ENCODE measurements at regions not wholly inside any gene's neighbourhood (a gene's known extent, or its start where the extent isn't known, plus 50 kb on each side); places are given as distances from the start of the nearest gene placed in this dataset.

DNA sequence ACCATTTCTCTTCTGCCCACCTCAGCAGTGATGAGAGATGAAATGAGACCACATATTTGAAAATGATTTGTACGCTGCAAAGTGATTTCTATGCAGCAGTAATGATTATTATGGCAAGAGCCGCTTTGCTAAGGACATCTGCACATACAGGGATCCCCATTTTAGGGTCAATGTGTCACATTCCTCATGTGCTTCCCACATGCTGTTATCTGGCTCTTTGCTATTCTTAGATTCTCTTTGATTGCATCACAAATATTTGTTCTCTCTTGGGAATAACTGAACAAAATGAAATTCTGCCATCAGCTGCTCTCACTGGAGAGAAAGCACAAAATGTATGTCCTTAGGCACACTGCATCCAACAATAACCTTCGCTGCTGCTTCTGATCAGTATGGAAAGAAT is 209.5 kb upstream of the IPO5 start:
- no peak for ATAC-seq
- TF ChIP-seq ZNF133 (CRISPR knock-in tag; IDR thresholded peaks at IDR 0.05) (no peak), ZNF311 (CRISPR knock-in tag; IDR thresholded peaks at IDR 0.05) (no peak)
- no TSS peak for BruUV-seq (replicated peaks)
- Histone ChIP-seq H2AFZ (ENCODE audit: low read depth, low read length) (no peak overlapping the region), H3K36me3 (ENCODE audit: control insufficient read depth, insufficient read depth, low read length) (no peaks in the 10 kb centered on the region), H3K79me2 (ENCODE audit: control insufficient read depth, insufficient read depth, low read length) (no peaks in the 10 kb centered on the region), H3K4me2 (ENCODE audit: insufficient read depth, low read length) (no peak overlapping the region), H3K27me3 (ENCODE audit: control insufficient read depth in 2 of 2, insufficient read depth in 2 of 2, low read length in 2 of 2) (no peaks in the 10 kb centered on the region), H3K4me1 (replicated peaks in 1 of 2; ENCODE audit: control insufficient read depth in 2 of 2, insufficient read depth in 2 of 2, low read length in 2 of 2) (no peaks in the 10 kb centered on the region), H4K20me1 (replicated peaks; ENCODE audit: control insufficient read depth, insufficient read depth, low read length) (no peaks in the 10 kb centered on the region), H3K4me3 (no peak overlapping the region), H3K9me1 (ENCODE audit: control insufficient read depth, insufficient read depth, low read length) (no peaks in the 10 kb centered on the region), H3K9me3 (replicated peaks; ENCODE audit: control insufficient read depth, insufficient read depth, low read depth, low read length) (no peaks in the 10 kb centered on the region), H3K27ac (ENCODE audit: extremely low read depth, low read depth, low read length) (no peak overlapping the region), H3K9ac (ENCODE audit: insufficient read depth in 1 of 2, low read depth in 2 of 2, low read length in 2 of 2) (no peak overlapping the region)
- intact Hi-C loops (cut with micrococcal nuclease): no loop called here
- in situ Hi-C loops (cut with MboI): no loop called here
- POLR2A ChIA-PET: no interaction called here
- CTCF ChIA-PET (ENCODE audit: low intra/inter-chr PET ratio): no interaction called here
- no peak for DNase-seq (ENCODE audit: extremely low read depth in 1 of 4, low spot score in 3 of 4)
- 0% methylated on average over 3 of the region's 3 CpGs for WGBS (ENCODE audit: insufficient coverage, low coverage, missing lambda C conversion rate)
- no peak for FAIRE-seq

DNA sequence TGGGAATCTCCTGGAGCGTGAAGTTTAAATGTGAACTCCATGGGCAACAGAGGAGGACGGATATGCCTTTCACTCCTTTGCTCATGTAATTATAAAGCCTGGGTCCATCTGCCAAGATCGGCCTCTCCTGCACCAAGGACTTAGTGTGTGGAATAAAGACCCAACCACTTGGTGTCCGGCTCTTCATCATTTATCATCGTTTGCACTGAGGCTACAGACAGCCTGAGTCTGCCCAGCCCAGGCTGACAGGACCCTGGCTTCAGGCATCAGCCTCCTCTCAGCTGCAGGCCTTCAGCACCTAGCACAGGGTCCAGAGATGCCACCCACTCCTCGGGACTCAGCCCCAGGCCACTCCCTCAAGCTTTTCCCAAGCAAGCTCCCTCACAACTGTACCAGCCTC is 206.8 kb upstream of the IPO5 start:
- intact Hi-C loops (cut with micrococcal nuclease) (no loop called here), in situ Hi-C loops (cut with MboI) (no loop called here)
- H3K79me2 ChIP-seq (ENCODE audit: control insufficient read depth, insufficient read depth, low read length): no peaks in the 10 kb centered on the region
- no peak overlapping the region for H2AFZ ChIP-seq (ENCODE audit: low read depth, low read length)
- H3K4me1 ChIP-seq (replicated peaks in 1 of 2; ENCODE audit: control insufficient read depth in 2 of 2, insufficient read depth in 2 of 2, low read length in 2 of 2): no peaks in the 10 kb centered on the region
- H4K20me1 ChIP-seq (replicated peaks; ENCODE audit: control insufficient read depth, insufficient read depth, low read length): no peaks in the 10 kb centered on the region
- ChIA-PET POLR2A (no interaction called here), CTCF (ENCODE audit: low intra/inter-chr PET ratio) (no interaction called here)
- no peaks in the 10 kb centered on the region for H3K27me3 ChIP-seq (ENCODE audit: control insufficient read depth in 2 of 2, insufficient read depth in 2 of 2, low read length in 2 of 2)
- no peak overlapping the region for H3K27ac ChIP-seq (ENCODE audit: extremely low read depth, low read depth, low read length)
- no peak overlapping the region for H3K9ac ChIP-seq (ENCODE audit: insufficient read depth in 1 of 2, low read depth in 2 of 2, low read length in 2 of 2)
- FAIRE-seq: no peak
- WGBS (ENCODE audit: insufficient coverage, low coverage, missing lambda C conversion rate): 0% methylated on average over 5 of the region's 6 CpGs
- BruUV-seq (replicated peaks): no TSS peak
- DNase-seq (ENCODE audit: extremely low read depth in 1 of 4, low spot score in 3 of 4): no peak
- H3K4me3 ChIP-seq: no peak overlapping the region
- H3K4me2 ChIP-seq (ENCODE audit: insufficient read depth, low read length): no peak overlapping the region
- no peak for ATAC-seq
- no peaks in the 10 kb centered on the region for H3K36me3 ChIP-seq (ENCODE audit: control insufficient read depth, insufficient read depth, low read length)
- no peaks in the 10 kb centered on the region for H3K9me1 ChIP-seq (ENCODE audit: control insufficient read depth, insufficient read depth, low read length)
- TF ChIP-seq PML (IDR thresholded peaks at IDR 0.05; ENCODE audit: low read length): no peak
- no peak for TF ChIP-seq PTBP1 (IDR thresholded peaks at IDR 0.05; ENCODE audit: low read depth, low read length)
- no peaks in the 10 kb centered on the region for H3K9me3 ChIP-seq (replicated peaks; ENCODE audit: control insufficient read depth, insufficient read depth, low read depth, low read length)

Measured in K562 (cell line).